ENCODE measurements at regions not wholly inside any gene's neighbourhood (a gene's known extent, or its start where the extent isn't known, plus 50 kb on each side); places are given as distances from the start of the nearest gene placed in this dataset.

- TF ChIP-seq CTCF (IDR thresholded peaks at IDR 0.05; ENCODE audit: low read length) (no peak), EZH2 (IDR thresholded peaks at IDR 0.05; ENCODE audit: borderline replicate concordance, low read length) (no peak)
Measured at GRCh38 chr10:108523016-108523800, 1358.7 kb upstream of the SORCS1 start.

Data from OCI-LY1 (cell line).